ENCODE measurements at regions not wholly inside any gene's neighbourhood (a gene's known extent, or its start where the extent isn't known, plus 50 kb on each side); places are given as distances from the start of the nearest gene placed in this dataset.

GRCh38 chr4:184281231-184282139 lies 63.8 kb upstream of the ENPP6 start:
- Histone ChIP-seq H2BK120ac (replicated peaks; ENCODE audit: low read depth, low read length) (no peak overlapping the region), H3K4me1 (replicated peaks in 1 of 4; ENCODE audit: control insufficient read depth in 3 of 4, insufficient read depth in 4 of 4, low read length in 3 of 4) (no peaks in the 10 kb centered on the region), H4K5ac (ENCODE audit: insufficient read length, low read depth, low read length) (no peak overlapping the region), H3K79me1 (ENCODE audit: low read depth, low read length) (no peaks in the 10 kb centered on the region), H4K91ac (replicated peaks; ENCODE audit: insufficient read length, low read length) (no peak overlapping the region), H2AK5ac (ENCODE audit: low read depth, low read length) (no peak overlapping the region), H3K56ac (replicated peaks; ENCODE audit: insufficient read length, low read depth, low read length) (no peak overlapping the region), H3K4me2 (ENCODE audit: insufficient read depth in 1 of 2, low read depth in 2 of 2, low read length in 2 of 2) (no peak overlapping the region), H3K9me3 (ENCODE audit: insufficient read depth in 2 of 2, low read depth in 1 of 2, low read length in 1 of 2) (peaks cover 9 to 10% of the 10 kb centered on the region in 2 experiments; a peak in 2 of 4 replicates), H3K9ac (replicated peaks in 1 of 4; ENCODE audit: extremely low read depth in 1 of 4, low read depth in 3 of 4, low read length in 3 of 4) (no peak overlapping the region), H4K8ac (ENCODE audit: extremely low read depth, insufficient read depth, low read length) (no peak overlapping the region), H3K4me3 (ENCODE audit: extremely low read depth in 1 of 4, insufficient read depth in 2 of 4, low read depth in 3 of 4, low read length in 4 of 4) (no peak overlapping the region), H3K79me2 (ENCODE audit: control insufficient read depth in 1 of 2, insufficient read depth in 2 of 2, low read length in 2 of 2) (no peaks in the 10 kb centered on the region), H2BK15ac (ENCODE audit: low read length) (no peak overlapping the region), H2BK20ac (ENCODE audit: low read length) (no peak overlapping the region), H3K36me3 (ENCODE audit: control insufficient read depth in 2 of 4, insufficient read depth in 4 of 4, low read length in 3 of 4) (no peaks in the 10 kb centered on the region), H3K27me3 (replicated peaks in 1 of 4; ENCODE audit: control insufficient read depth in 3 of 4, extremely low read depth in 1 of 4, insufficient read depth in 3 of 4, low read length in 3 of 4) (no peaks in the 10 kb centered on the region), H3K14ac (ENCODE audit: insufficient read length) (no peak overlapping the region), H2BK12ac (ENCODE audit: low read depth, low read length) (no peak overlapping the region), H3K18ac (ENCODE audit: extremely low read depth, low read length) (no peak overlapping the region), H3K23me2 (ENCODE audit: low read depth, low read length) (no peaks in the 10 kb centered on the region), H2BK5ac (ENCODE audit: low read depth, low read length) (no peak overlapping the region), H4K20me1 (replicated peaks in 1 of 2; ENCODE audit: control insufficient read depth in 1 of 2, insufficient read depth in 2 of 2, low read length in 2 of 2) (no peaks in the 10 kb centered on the region), H3K4ac (replicated peaks; ENCODE audit: insufficient read length, low read depth, low read length) (no peak overlapping the region), H3K23ac (ENCODE audit: insufficient read length) (no peak overlapping the region), H3K27ac (ENCODE audit: low read depth, low read length) (no peak overlapping the region), H2AFZ (ENCODE audit: low read length) (0 out of 2 replicates have a peak overlapping the region, but pooled peaks have one; percentile 23)
- ChIA-PET CTCF (ENCODE audit: partially characterized antibody) (interaction anchor here (0.6 to 1.1 kb wide), 4 partner anchors 15 to 224 kb away, joined by 3 to 5 read pairs (median 4); no protein-coding TSS in a partner anchor), POLR2A (ENCODE audit: partially characterized antibody) (no interaction called here)
- DNase-seq (ENCODE audit: low read depth in 1 of 2, low spot score in 2 of 2) (peak in 1 of 2 experiments; percentile 17), FAIRE-seq (no peak)
- 78% methylated on average over 12 of the region's 12 CpGs; no CpG with 5 or more reads in 1 of the 2 experiments for WGBS, 2 experiments (ENCODE audit: extremely low coverage in 1 of 2, insufficient coverage in 1 of 2, insufficient read length in 1 of 2, insufficient replicate concordance in 2 of 2, low coverage in 1 of 2, low lambda C conversion rate in 2 of 2, missing lambda C conversion rate in 1 of 2)
- TF ChIP-seq JUN (IDR thresholded peaks at IDR 0.05; ENCODE audit: low read depth, low read length) (no peak), GTF2F1 (IDR thresholded peaks at IDR 0.05; ENCODE audit: borderline replicate concordance, low read depth, low read length) (no peak), SAP30 (IDR thresholded peaks at IDR 0.05; ENCODE audit: insufficient read depth, insufficient replicate concordance, low read length) (no peak), RXRA (IDR thresholded peaks at IDR 0.05; ENCODE audit: insufficient read depth, low read depth, low read length) (no peak), SP2 (IDR thresholded peaks at IDR 0.05; ENCODE audit: low read length) (no peak), SUZ12 (IDR thresholded peaks at IDR 0.05; ENCODE audit: low read length) (no peak)
